ENCODE measurements at regions not wholly inside any gene's neighbourhood (a gene's known extent, or its start where the extent isn't known, plus 50 kb on each side); places are given as distances from the start of the nearest gene placed in this dataset.

DNA sequence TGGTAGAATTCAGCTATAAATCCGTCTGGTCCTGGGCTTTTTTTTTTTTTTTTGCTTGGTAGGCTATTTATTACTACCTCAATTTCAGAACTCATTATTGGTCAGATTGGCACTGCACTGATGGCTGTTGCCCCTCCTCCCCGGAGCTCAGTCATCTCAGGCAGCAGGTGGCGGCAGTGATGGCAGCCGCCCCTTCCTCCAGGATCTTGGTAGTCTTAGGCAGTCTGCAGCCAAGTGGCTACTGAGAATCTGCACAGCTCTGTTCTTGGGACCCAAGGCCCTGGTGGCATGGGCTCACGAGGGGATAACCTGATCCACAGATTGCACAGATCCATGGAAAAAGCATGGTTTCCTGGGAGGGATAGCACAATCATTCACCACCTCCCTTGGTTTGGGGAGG is 77.9 kb downstream of the GPR85 start:
- TF ChIP-seq POLR2A (IDR thresholded peaks at IDR 0.05) (no peak), POLR2AphosphoS5 (IDR thresholded peaks at IDR 0.05) (no peak)

All from stomach (tissue), 4 donors.